DMS114 treated with DMSO at 0.1 percent for 48 hours (cell line): ENCODE measurements at regions not wholly inside any gene's neighbourhood (a gene's known extent, or its start where the extent isn't known, plus 50 kb on each side); places are given as distances from the start of the nearest gene placed in this dataset.

ENCODE experiments used
- DNase-seq: peaks from one replicate; lab custom pipeline; 2025; ENCODE audit not compliant: unreplicated experiment; lab: John Stamatoyannopoulos, UW

- DNase-seq: no peak
These were observed 223.4 kb upstream of the SLC24A2 start for GRCh38 chr9:20012232-20012631.

- DNase-seq: no peak
These were observed 220.8 kb upstream of the SLC24A2 start for GRCh38 chr9:20009606-20010005.

GRCh38 chr9:20002011-20002410 is 213.2 kb upstream of the SLC24A2 start:
- no peak for DNase-seq

- no peak for DNase-seq
These were observed 212.2 kb upstream of the SLC24A2 start for GRCh38 chr9:20001058-20001457.

- DNase-seq: no peak
These were observed 210.7 kb upstream of the SLC24A2 start for GRCh38 chr9:19999491-20000057.

GRCh38 chr9:19998823-19999455 is 210.1 kb upstream of the SLC24A2 start:
- DNase-seq: no peak

GRCh38 chr9:19998153-19998552 is 209.3 kb upstream of the SLC24A2 start:
- no peak for DNase-seq

GRCh38 chr9:19995619-19996018 is 206.8 kb upstream of the SLC24A2 start:
- DNase-seq: no peak

- no peak for DNase-seq
These were observed 205.5 kb upstream of the SLC24A2 start for GRCh38 chr9:19994296-19994695.

- no peak for DNase-seq
These were observed 203.7 kb upstream of the SLC24A2 start for GRCh38 chr9:19992556-19992955.

- DNase-seq: no peak
These were observed 200.4 kb upstream of the SLC24A2 start for GRCh38 chr9:19989213-19989612.

GRCh38 chr9:19988281-19988680 is 199.4 kb upstream of the SLC24A2 start:
- DNase-seq: no peak

GRCh38 chr9:19985081-19985480 is 196.2 kb upstream of the SLC24A2 start:
- DNase-seq: no peak

- DNase-seq: no peak
These were observed 187.4 kb upstream of the SLC24A2 start for GRCh38 chr9:19976226-19976625.

- DNase-seq: no peak
These were observed 186.7 kb upstream of the SLC24A2 start for GRCh38 chr9:19975499-19975898.

GRCh38 chr9:19969721-19970120 is 180.9 kb upstream of the SLC24A2 start:
- DNase-seq: no peak

GRCh38 chr9:19967888-19968459 is 179.1 kb upstream of the SLC24A2 start:
- DNase-seq: no peak

- DNase-seq: no peak
These were observed 178.5 kb upstream of the SLC24A2 start for GRCh38 chr9:19967216-19967887.

GRCh38 chr9:19965336-19965735 is 176.5 kb upstream of the SLC24A2 start:
- no peak for DNase-seq

GRCh38 chr9:19947996-19948395 is 159.2 kb upstream of the SLC24A2 start:
- no peak for DNase-seq

- no peak for DNase-seq
These were observed 157.7 kb upstream of the SLC24A2 start for GRCh38 chr9:19946441-19947109.

GRCh38 chr9:19941874-19942273 is 153.0 kb upstream of the SLC24A2 start:
- DNase-seq: no peak
